A673 (cell line): ENCODE measurements at regions not wholly inside any gene's neighbourhood (a gene's known extent, or its start where the extent isn't known, plus 50 kb on each side); places are given as distances from the start of the nearest gene placed in this dataset.

Experiments used
- EZH2 ChIP-seq: fragments of 200-600 bp; sonication (generic); IDR thresholded peaks from 2 replicates; pipeline ENCODE4 v1.6.1; 2017; ENCODE audit warnings: borderline replicate concordance, low read depth, mild to moderate bottlenecking, mixed read lengths, antibody characterized with exemption, low read length; ENCODE audit not compliant: poor library complexity, severe bottlenecking
- TF ChIP-seq, protein P1 (sequence below): fragments of 300-800, 200-600 bp; sonication (generic); conservative IDR thresholded peaks from 2 replicates; pipeline ENCODE4 v1.5.1; 2017; ENCODE audit warnings: low read depth, mild to moderate bottlenecking, antibody characterized with exemption, low read length, moderate library complexity, mixed read lengths

DNA sequence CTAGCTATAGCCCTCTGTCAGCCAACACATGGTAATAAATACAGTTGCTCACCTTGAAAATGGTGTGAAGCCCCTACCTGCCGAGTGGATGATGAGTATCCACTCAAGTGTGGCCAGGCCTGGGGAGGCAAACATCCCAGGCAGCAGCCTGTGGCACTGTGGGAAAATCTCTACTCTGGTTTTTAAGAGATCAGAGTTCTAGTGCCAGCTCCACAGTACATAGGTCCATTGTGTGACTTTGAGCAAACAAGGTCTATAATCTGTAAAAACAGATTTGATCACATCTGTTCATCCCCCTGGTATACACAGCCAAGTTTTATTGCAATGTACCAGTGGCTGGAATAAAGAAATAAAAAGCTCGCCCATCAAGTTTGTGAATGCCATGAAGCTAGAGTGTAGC is 82.7 kb upstream of the ARMC2 start:
- TF ChIP-seq, protein P1, sequence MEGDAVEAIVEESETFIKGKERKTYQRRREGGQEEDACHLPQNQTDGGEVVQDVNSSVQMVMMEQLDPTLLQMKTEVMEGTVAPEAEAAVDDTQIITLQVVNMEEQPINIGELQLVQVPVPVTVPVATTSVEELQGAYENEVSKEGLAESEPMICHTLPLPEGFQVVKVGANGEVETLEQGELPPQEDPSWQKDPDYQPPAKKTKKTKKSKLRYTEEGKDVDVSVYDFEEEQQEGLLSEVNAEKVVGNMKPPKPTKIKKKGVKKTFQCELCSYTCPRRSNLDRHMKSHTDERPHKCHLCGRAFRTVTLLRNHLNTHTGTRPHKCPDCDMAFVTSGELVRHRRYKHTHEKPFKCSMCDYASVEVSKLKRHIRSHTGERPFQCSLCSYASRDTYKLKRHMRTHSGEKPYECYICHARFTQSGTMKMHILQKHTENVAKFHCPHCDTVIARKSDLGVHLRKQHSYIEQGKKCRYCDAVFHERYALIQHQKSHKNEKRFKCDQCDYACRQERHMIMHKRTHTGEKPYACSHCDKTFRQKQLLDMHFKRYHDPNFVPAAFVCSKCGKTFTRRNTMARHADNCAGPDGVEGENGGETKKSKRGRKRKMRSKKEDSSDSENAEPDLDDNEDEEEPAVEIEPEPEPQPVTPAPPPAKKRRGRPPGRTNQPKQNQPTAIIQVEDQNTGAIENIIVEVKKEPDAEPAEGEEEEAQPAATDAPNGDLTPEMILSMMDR, result no peak
- TF ChIP-seq EZH2, result no peak
